ENCODE measurements at regions not wholly inside any gene's neighbourhood (a gene's known extent, or its start where the extent isn't known, plus 50 kb on each side); places are given as distances from the start of the nearest gene placed in this dataset.

DNA sequence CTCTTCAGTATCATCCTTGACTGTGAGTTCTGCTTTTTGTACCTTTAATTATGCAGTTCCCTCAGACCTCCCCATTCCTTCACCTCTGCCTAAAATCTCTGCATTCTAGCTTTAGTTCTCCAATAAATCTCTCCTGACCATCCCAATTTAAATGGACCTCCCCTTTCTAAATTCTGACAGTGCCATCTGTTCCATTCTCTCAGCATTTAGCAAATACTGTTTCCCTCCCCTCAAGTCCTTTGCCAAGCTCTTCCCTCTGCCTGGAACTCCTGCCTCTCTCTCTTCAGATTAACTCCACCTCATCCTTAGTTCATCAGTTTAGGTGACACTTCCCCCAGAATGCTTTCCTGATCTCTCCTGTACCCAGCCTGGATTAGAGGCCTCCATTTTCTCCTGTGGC, 54.0 kb upstream of the JUN start:
- TF ChIP-seq, protein P1, sequence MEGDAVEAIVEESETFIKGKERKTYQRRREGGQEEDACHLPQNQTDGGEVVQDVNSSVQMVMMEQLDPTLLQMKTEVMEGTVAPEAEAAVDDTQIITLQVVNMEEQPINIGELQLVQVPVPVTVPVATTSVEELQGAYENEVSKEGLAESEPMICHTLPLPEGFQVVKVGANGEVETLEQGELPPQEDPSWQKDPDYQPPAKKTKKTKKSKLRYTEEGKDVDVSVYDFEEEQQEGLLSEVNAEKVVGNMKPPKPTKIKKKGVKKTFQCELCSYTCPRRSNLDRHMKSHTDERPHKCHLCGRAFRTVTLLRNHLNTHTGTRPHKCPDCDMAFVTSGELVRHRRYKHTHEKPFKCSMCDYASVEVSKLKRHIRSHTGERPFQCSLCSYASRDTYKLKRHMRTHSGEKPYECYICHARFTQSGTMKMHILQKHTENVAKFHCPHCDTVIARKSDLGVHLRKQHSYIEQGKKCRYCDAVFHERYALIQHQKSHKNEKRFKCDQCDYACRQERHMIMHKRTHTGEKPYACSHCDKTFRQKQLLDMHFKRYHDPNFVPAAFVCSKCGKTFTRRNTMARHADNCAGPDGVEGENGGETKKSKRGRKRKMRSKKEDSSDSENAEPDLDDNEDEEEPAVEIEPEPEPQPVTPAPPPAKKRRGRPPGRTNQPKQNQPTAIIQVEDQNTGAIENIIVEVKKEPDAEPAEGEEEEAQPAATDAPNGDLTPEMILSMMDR (IDR thresholded peaks at IDR 0.05), result no peak
- no peak for TF ChIP-seq POLR2A (IDR thresholded peaks at IDR 0.05)
